ENCODE measurements at regions not wholly inside any gene's neighbourhood (a gene's known extent, or its start where the extent isn't known, plus 50 kb on each side); places are given as distances from the start of the nearest gene placed in this dataset.

DNA sequence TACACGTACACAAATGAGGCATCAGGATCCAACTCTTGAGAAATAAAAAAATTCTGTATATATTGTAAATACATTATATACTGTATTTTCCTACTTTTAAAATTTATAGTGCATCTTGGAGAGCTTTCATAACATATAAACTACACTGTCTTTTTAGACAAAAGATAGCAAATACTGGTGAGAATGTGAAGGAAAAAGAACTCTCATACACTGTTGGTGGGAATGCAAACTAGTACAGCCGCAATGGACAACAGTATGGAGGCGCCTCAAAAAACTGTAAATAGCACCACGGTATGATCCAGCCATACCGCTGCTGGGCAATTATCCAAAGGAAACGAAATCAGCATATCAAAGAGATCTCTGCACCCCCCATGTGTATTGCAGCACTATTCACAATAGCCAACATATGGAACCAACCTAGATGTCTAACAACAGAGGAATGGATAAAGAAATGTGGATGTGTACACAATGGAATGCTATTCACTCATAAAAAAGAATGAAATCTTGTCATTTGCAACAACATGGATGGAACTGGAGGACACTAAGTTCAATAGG lies 292.4 kb downstream of the EFNB2 start:
- Histone ChIP-seq H3K9me3 (ENCODE audit: control insufficient read depth, low read length) (no peaks in the 10 kb centered on the region), H3K27me3 (ENCODE audit: control insufficient read depth in 1 of 2, insufficient read depth in 2 of 2, low read length in 1 of 2) (no peaks in the 10 kb centered on the region), H3K27ac (ENCODE audit: low read depth in 1 of 2, low read length in 2 of 2) (no peak overlapping the region), H3K4me3 (ENCODE audit: low read length in 2 of 2) (no peak overlapping the region), H3K36me3 (ENCODE audit: control insufficient read depth in 1 of 2, insufficient read depth in 2 of 2, low read length in 1 of 2) (no peaks in the 10 kb centered on the region), H3K4me1 (ENCODE audit: control insufficient read depth in 1 of 2, insufficient read depth in 2 of 2, low read length in 2 of 2) (no peaks in the 10 kb centered on the region)
- 80 to 83% methylated on average over 6 of the region's 6 CpGs for WGBS, 2 donors
- intact Hi-C loops (cut with DNase I) = no loop called here
- DNase-seq (no peak), ATAC-seq (ENCODE audit: low FRiP score) (no peak)

DNA sequence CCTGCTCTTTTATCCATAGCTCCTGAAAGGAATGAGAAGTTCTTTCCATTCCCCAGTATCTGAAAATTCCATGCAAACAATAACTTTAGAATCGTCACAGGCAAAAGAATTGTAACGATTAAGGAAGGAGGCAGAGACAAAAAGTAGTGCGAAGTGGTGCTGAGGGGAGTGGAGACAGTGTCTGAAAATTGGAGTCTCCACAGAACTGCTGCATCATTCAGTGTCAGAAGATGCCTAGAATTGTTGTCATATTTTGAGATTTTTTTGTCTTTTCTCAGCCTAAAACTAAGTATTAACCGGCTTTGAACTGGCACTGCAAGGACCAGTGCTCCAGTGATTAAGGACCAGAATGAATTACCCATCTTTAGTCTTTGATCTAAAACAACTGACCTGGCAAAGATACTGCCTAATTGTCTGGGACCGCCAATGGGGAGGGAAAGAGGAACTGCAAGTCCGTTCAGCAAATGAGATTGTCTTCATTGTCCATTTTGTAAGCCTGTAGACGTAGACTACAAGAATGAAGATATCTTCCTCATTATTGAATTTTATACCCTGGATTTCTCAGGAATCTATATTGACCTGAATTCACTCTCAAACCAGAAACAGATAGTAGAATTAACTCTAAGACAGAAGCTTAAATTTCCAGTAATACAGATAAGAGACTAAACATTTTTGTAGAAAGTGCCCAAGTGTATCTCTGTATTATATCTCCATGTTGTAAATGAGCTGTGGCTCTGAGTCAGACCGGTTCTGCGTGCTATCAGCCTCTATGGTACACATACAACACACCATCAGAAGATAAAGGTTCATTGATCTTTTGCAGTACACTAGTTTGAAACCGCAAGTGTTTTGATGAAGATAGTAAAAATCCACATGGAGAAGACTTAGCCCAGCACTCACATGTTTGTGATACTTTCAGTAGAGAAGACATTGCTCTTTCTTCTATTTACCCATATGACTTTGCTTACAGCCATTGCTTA lies 293.2 kb downstream of the EFNB2 start:
- Histone ChIP-seq H3K9me3 (ENCODE audit: control insufficient read depth, low read length) (no peaks in the 10 kb centered on the region), H3K27me3 (ENCODE audit: control insufficient read depth in 1 of 2, insufficient read depth in 2 of 2, low read length in 1 of 2) (no peaks in the 10 kb centered on the region), H3K36me3 (ENCODE audit: control insufficient read depth in 1 of 2, insufficient read depth in 2 of 2, low read length in 1 of 2) (no peaks in the 10 kb centered on the region), H3K4me1 (ENCODE audit: control insufficient read depth in 1 of 2, insufficient read depth in 2 of 2, low read length in 2 of 2) (no peaks in the 10 kb centered on the region), H3K27ac (ENCODE audit: low read depth in 1 of 2, low read length in 2 of 2) (no peak overlapping the region), H3K4me3 (ENCODE audit: low read length in 2 of 2) (no peak overlapping the region)
- ATAC-seq (ENCODE audit: low FRiP score) = no peak
- intact Hi-C loops (cut with DNase I) = no loop called here
- WGBS, 2 donors = 88 to 90% methylated on average over 10 of the region's 10 CpGs
- DNase-seq = no peak

DNA sequence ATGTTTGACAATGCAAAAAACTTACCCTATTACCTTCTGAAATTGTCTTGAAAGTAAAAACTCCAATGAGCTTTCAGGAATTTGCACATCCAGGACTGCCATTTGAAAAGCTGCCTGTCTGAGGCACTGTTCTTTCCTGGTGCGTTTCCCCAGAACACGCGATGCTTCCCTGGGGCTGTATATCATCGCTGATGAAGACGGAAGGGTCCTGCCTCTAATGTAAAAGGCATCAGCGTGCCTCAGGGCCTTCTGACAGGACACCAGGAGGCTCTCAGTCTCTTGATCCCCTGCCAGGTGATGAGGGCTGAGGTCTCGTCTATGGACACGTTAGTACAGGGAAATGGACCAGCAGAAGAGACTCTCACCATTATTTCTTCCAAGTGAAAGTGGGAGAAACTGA lies 296.8 kb downstream of the EFNB2 start:
- intact Hi-C loops (cut with DNase I) = no loop called here

DNA sequence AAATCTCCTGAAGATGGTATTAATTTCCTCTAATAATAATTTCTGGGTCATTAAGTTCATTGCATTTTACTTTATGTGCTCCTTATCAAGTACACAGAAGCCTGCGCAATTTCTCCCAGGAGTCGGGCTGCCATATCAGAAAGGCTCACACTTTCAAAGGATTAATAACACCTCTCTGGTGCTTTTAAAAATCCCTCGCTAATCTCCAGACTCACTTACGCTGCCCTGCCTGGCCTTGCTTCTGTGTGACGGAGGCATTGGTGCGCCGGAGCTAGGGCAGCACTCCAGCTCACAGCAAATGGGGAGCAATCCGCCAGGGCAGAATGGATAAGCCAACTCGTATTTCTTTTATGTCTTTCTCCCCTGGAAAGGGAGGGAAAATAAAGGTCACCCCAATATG lies 300.8 kb downstream of the EFNB2 start:
- no peaks in the 10 kb centered on the region for H3K27me3 ChIP-seq (ENCODE audit: control insufficient read depth in 1 of 2, insufficient read depth in 2 of 2, low read length in 1 of 2)
- no peak for ATAC-seq (ENCODE audit: low FRiP score)
- H3K4me3 ChIP-seq (ENCODE audit: low read length in 2 of 2) = no peak overlapping the region
- no peak for DNase-seq
- intact Hi-C loops (cut with DNase I) = no loop called here
- 85% methylated on average over 9 of the region's 9 CpGs for WGBS, 2 donors
- H3K4me1 ChIP-seq (ENCODE audit: control insufficient read depth in 1 of 2, insufficient read depth in 2 of 2, low read length in 2 of 2) = no peaks in the 10 kb centered on the region
- H3K27ac ChIP-seq (ENCODE audit: low read depth in 1 of 2, low read length in 2 of 2) = no peak overlapping the region
- no peaks in the 10 kb centered on the region for H3K36me3 ChIP-seq (ENCODE audit: control insufficient read depth in 1 of 2, insufficient read depth in 2 of 2, low read length in 1 of 2)
- H3K9me3 ChIP-seq (ENCODE audit: control insufficient read depth, low read length) = no peaks in the 10 kb centered on the region

More for the DNA sequence above, 296.8 kb downstream of the EFNB2 start:
- no peak overlapping the region for H3K27ac ChIP-seq (ENCODE audit: low read depth in 1 of 2, low read length in 2 of 2)
- ATAC-seq (ENCODE audit: low FRiP score) (no peak), DNase-seq (no peak)
- no peaks in the 10 kb centered on the region for H3K36me3 ChIP-seq (ENCODE audit: control insufficient read depth in 1 of 2, insufficient read depth in 2 of 2, low read length in 1 of 2)
- no peak overlapping the region for H3K4me3 ChIP-seq (ENCODE audit: low read length in 2 of 2)
- no peaks in the 10 kb centered on the region for H3K9me3 ChIP-seq (ENCODE audit: control insufficient read depth, low read length)
- 94 to 95% methylated on average over 8 of the region's 8 CpGs for WGBS, 2 donors
- no peaks in the 10 kb centered on the region for H3K27me3 ChIP-seq (ENCODE audit: control insufficient read depth in 1 of 2, insufficient read depth in 2 of 2, low read length in 1 of 2)
- H3K4me1 ChIP-seq (ENCODE audit: control insufficient read depth in 1 of 2, insufficient read depth in 2 of 2, low read length in 2 of 2) = no peaks in the 10 kb centered on the region

DNA sequence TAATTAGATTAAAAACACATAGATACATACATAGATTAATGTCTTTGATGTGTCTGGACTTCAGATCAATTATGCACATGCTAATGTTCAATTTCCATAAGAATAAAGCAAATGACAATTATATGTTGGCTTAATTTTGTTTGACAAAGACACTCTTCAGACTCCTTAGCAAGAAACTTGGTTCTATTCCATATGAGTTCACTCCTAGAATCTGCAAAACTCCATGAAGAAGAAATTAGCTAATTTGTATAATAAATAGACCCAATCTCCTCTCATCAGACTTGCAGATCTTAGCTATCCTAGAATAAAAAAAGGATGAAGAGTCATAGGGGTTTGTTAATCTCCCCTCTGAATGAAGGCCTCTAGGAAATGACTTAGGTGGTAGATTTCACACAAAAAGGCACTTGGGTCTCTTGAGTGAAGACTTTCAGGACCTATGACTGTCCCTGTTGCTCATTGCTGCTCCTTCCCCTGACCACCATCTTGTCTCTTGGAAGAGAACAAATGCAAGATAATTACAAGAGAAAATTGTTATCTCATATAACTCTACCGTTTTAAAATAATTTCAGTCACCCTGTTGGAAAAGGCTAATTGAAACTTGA lies 302.2 kb downstream of the EFNB2 start:
- Histone ChIP-seq H3K27me3 (ENCODE audit: control insufficient read depth in 1 of 2, insufficient read depth in 2 of 2, low read length in 1 of 2) (no peaks in the 10 kb centered on the region), H3K4me1 (ENCODE audit: control insufficient read depth in 1 of 2, insufficient read depth in 2 of 2, low read length in 2 of 2) (no peaks in the 10 kb centered on the region), H3K27ac (ENCODE audit: low read depth in 1 of 2, low read length in 2 of 2) (no peak overlapping the region), H3K4me3 (ENCODE audit: low read length in 2 of 2) (no peak overlapping the region), H3K9me3 (ENCODE audit: control insufficient read depth, low read length) (no peaks in the 10 kb centered on the region), H3K36me3 (ENCODE audit: control insufficient read depth in 1 of 2, insufficient read depth in 2 of 2, low read length in 1 of 2) (no peaks in the 10 kb centered on the region)
- no peak for DNase-seq
- no peak for ATAC-seq (ENCODE audit: low FRiP score)
- intact Hi-C loops (cut with DNase I) = no loop called here
- WGBS, 2 donors = 84 to 95% methylated on average over 1 of the region's 1 CpG

DNA sequence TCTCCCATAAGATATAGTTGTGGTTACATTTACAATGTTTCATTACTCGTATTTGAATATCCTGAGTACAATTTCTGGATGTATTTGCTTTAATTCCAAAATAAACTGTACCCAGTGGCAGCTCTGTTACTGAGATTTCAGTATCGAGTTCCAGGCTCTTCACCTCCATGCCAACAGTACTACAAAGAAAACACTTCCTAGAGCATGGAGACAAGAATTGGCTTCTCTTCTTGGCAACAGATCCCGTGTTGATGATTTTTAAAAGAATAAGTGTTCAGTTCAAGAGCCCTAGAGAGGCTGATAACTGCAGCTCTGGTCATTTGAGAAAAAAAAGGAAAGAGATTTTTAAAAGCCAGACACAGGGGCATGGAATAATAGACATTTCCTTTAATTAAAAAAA lies 302.8 kb downstream of the EFNB2 start:
- no peak for DNase-seq
- Histone ChIP-seq H3K27ac (ENCODE audit: low read depth in 1 of 2, low read length in 2 of 2) (no peak overlapping the region), H3K36me3 (ENCODE audit: control insufficient read depth in 1 of 2, insufficient read depth in 2 of 2, low read length in 1 of 2) (no peaks in the 10 kb centered on the region), H3K9me3 (ENCODE audit: control insufficient read depth, low read length) (no peaks in the 10 kb centered on the region), H3K4me1 (ENCODE audit: control insufficient read depth in 1 of 2, insufficient read depth in 2 of 2, low read length in 2 of 2) (no peaks in the 10 kb centered on the region), H3K27me3 (ENCODE audit: control insufficient read depth in 1 of 2, insufficient read depth in 2 of 2, low read length in 1 of 2) (no peaks in the 10 kb centered on the region), H3K4me3 (ENCODE audit: low read length in 2 of 2) (no peak overlapping the region)
- no peak for ATAC-seq (ENCODE audit: low FRiP score)
- intact Hi-C loops (cut with DNase I) = no loop called here
- 3 to 4% methylated on average over 3 of the region's 3 CpGs for WGBS, 2 donors

DNA sequence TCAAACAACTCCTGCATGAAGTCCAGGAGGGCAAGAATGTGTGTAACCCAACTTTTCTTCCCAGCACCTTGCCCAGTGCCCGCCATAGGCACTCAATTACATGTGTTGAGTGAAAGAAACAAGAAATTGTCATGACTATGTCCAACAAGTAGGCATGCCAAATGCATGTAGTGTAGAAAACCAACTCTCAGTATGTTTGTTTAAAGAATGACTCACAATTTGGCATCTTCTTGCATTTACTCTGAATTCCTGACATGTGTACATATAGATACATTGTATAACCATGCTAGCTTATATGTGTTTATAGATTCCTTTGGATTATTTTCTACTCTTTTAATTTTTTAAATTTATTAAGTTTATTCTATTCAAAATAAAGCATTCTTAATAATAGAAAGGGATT lies 305.0 kb downstream of the EFNB2 start:
- WGBS, 2 donors = 30 to 90% methylated on average over 1 of the region's 1 CpG
- no peak for ATAC-seq (ENCODE audit: low FRiP score)

DNA sequence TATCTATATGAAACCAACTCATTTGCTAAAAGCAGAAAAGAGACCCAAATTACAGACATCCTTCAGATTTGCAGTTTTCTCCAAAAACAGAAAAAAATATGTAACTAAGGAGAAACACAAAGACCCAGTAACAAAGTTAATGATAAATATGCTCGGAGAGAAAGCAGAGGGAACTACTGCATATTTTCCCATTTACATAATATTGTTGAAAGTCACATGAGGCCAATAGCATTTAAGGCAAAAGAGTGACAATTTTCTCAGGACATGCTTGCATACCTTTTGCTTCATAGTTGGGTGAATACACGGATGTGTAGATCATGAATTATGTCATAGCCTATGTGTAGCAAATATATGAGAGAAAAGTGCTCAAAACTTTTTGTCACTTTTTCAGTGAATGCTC lies 310.3 kb downstream of the EFNB2 start:
- no peaks in the 10 kb centered on the region for H3K27me3 ChIP-seq (ENCODE audit: control insufficient read depth in 1 of 2, insufficient read depth in 2 of 2, low read length in 1 of 2)
- H3K4me3 ChIP-seq (ENCODE audit: low read length in 2 of 2) = no peak overlapping the region
- no peak overlapping the region for H3K27ac ChIP-seq (ENCODE audit: low read depth in 1 of 2, low read length in 2 of 2)
- H3K4me1 ChIP-seq (ENCODE audit: control insufficient read depth in 1 of 2, insufficient read depth in 2 of 2, low read length in 2 of 2) = no peaks in the 10 kb centered on the region
- H3K9me3 ChIP-seq (ENCODE audit: control insufficient read depth, low read length) = no peaks in the 10 kb centered on the region
- 60 to 66% methylated on average over 2 of the region's 2 CpGs for WGBS, 2 donors
- H3K36me3 ChIP-seq (ENCODE audit: control insufficient read depth in 1 of 2, insufficient read depth in 2 of 2, low read length in 1 of 2) = no peaks in the 10 kb centered on the region
- ATAC-seq (ENCODE audit: low FRiP score) = no peak
- intact Hi-C loops (cut with DNase I) = no loop called here
- no peak for DNase-seq

More for the DNA sequence above, 305.0 kb downstream of the EFNB2 start:
- intact Hi-C loops (cut with DNase I) = no loop called here
- no peak overlapping the region for H3K4me3 ChIP-seq (ENCODE audit: low read length in 2 of 2)
- no peaks in the 10 kb centered on the region for H3K36me3 ChIP-seq (ENCODE audit: control insufficient read depth in 1 of 2, insufficient read depth in 2 of 2, low read length in 1 of 2)
- no peak overlapping the region for H3K27ac ChIP-seq (ENCODE audit: low read depth in 1 of 2, low read length in 2 of 2)
- no peaks in the 10 kb centered on the region for H3K27me3 ChIP-seq (ENCODE audit: control insufficient read depth in 1 of 2, insufficient read depth in 2 of 2, low read length in 1 of 2)
- H3K9me3 ChIP-seq (ENCODE audit: control insufficient read depth, low read length) = no peaks in the 10 kb centered on the region
- no peaks in the 10 kb centered on the region for H3K4me1 ChIP-seq (ENCODE audit: control insufficient read depth in 1 of 2, insufficient read depth in 2 of 2, low read length in 2 of 2)
- DNase-seq = no peak

All from aorta (tissue), 5 donors.